Sigmoid colon (tissue), 6 donors: ENCODE measurements at regions not wholly inside any gene's neighbourhood (a gene's known extent, or its start where the extent isn't known, plus 50 kb on each side); places are given as distances from the start of the nearest gene placed in this dataset.

Experiments
- DNase-seq: peaks from one replicate; pipeline ENCODE4 v3.0.0-alpha.2; 2019
- H3K27ac ChIP-seq, 4 donors: fragments of 200-600 bp; sonication (generic); one replicate each; pipeline ENCODE4 v1.5.1; 2016 to 2019; ENCODE audit warnings: mild to moderate bottlenecking in 1 of 4
- H3K27me3 ChIP-seq, 3 donors: fragments of 200-600 bp; sonication (generic); one replicate each; pipeline ENCODE4 v1.5.1; 2019; ENCODE audit warnings: mild to moderate bottlenecking in 1 of 3
- H3K36me3 ChIP-seq, 4 donors: fragments of 200-600 bp; sonication (generic); one replicate each; pipeline ENCODE4 v1.5.1; 2016 to 2019
- H3K4me1 ChIP-seq, 4 donors: fragments of 200-600 bp; sonication (generic); one replicate each; pipeline ENCODE4 v1.5.1; 2017 to 2019
- H3K4me3 ChIP-seq, 4 donors: fragments of 200-600 bp; sonication (generic); one replicate each; pipeline ENCODE4 v1.5.1; 2017 to 2019; ENCODE audit warnings: mild to moderate bottlenecking in 2 of 4, moderate library complexity in 1 of 4
- H3K9me3 ChIP-seq, 4 donors: fragments of 200-600 bp in 3 of 4; sonication (generic) in 3 of 4; one replicate each; pipeline versions ENCODE4 v1.5.1 to v1.6.1; 2013 to 2019
- CTCF ChIP-seq, 4 experiments: fragments of 450-650 bp in 3 of 4; fragments of 200-600 bp in 1 of 4; IDR thresholded peaks; one replicate each; pipeline ENCODE4 v1.5.1; 2016 to 2019; ENCODE audit warnings: antibody characterized with exemption in 4 of 4, mild to moderate bottlenecking in 3 of 4, moderate library complexity in 2 of 4
- EP300 ChIP-seq, 4 donors: sonication (generic); formaldehyde crosslinking; IDR thresholded peaks; one replicate each; pipeline ENCODE4 v1.6.1; 2017; ENCODE audit warnings: antibody characterized with exemption in 4 of 4
- POLR2A ChIP-seq, 2 donors: fragments of 450-650 bp; IDR thresholded peaks; one replicate each; pipeline ENCODE4 v1.6.1; 2016; ENCODE audit warnings: antibody characterized with exemption in 2 of 2, mild to moderate bottlenecking in 2 of 2, moderate library complexity in 2 of 2
- POLR2AphosphoS5 ChIP-seq, 4 donors: sonication (generic); formaldehyde crosslinking; IDR thresholded peaks; one replicate each; pipeline ENCODE4 v1.6.1; 2017; ENCODE audit warnings: antibody characterized with exemption in 4 of 4
- WGBS, 2 donors: extraction: QIAGEN DNeasy Blood & Tissue Kit; methylation state at CpG; one replicate each; pipeline ENCODE4 v1.1.7; 2013; 5-methylcytosine and 5-hydroxymethylcytosine counted together
- intact Hi-C: fragments of 100-400 bp; cut with DNase I; formaldehyde crosslinking; loops from one replicate; pipeline ENCODE4 v1.15.1; 2023
- donor health status: healthy with polysubstance abuse.
- donor health status: healthy.

GRCh38 chr1:4318720-4319119 is 335.7 kb upstream of the AJAP1 start:
- Histone ChIP-seq H3K36me3 (no peaks in the 10 kb centered on the region), H3K27ac (no peak overlapping the region), H3K27me3 (no peaks in the 10 kb centered on the region), H3K4me1 (no peaks in the 10 kb centered on the region), H3K9me3 (peaks cover 0 to 11% (median 4%) of the 10 kb centered on the region in 4 donors), H3K4me3 (no peak overlapping the region)
- intact Hi-C loops, result no loop called here
- 72 to 89% methylated on average over 8 of the region's 8 CpGs for WGBS, 2 donors
- no peak for DNase-seq
- no peak for TF ChIP-seq CTCF (IDR thresholded peaks at IDR 0.05)
- TF ChIP-seq POLR2A (IDR thresholded peaks at IDR 0.05), result no peak
- no peak for TF ChIP-seq EP300 (IDR thresholded peaks at IDR 0.05)
- no peak for TF ChIP-seq POLR2AphosphoS5 (IDR thresholded peaks at IDR 0.05)

- Histone ChIP-seq H3K27me3 (no peaks in the 10 kb centered on the region), H3K4me3 (no peak overlapping the region), H3K27ac (no peak overlapping the region), H3K4me1 (no peaks in the 10 kb centered on the region), H3K9me3 (peaks cover 0 to 5% (median 0%) of the 10 kb centered on the region in 4 donors), H3K36me3 (no peaks in the 10 kb centered on the region)
- TF ChIP-seq EP300 (IDR thresholded peaks at IDR 0.05) (no peak), POLR2AphosphoS5 (IDR thresholded peaks at IDR 0.05) (no peak), POLR2A (IDR thresholded peaks at IDR 0.05) (no peak)
- intact Hi-C loops, result no loop called here
- 57 to 66% methylated on average over 2 of the region's 2 CpGs for WGBS, 2 donors
- DNase-seq, result no peak
These were observed 334.9 kb upstream of the AJAP1 start for GRCh38 chr1:4319496-4319895.

GRCh38 chr1:4322881-4323280 is 331.5 kb upstream of the AJAP1 start:
- intact Hi-C loops, result no loop called here
- no peak for DNase-seq

GRCh38 chr1:4323309-4323708 is 331.1 kb upstream of the AJAP1 start:
- intact Hi-C loops, result no loop called here
- H3K4me1 ChIP-seq, result no peaks in the 10 kb centered on the region
- no peak for TF ChIP-seq EP300 (IDR thresholded peaks at IDR 0.05)
- no peak for TF ChIP-seq POLR2AphosphoS5 (IDR thresholded peaks at IDR 0.05)
- no peak for TF ChIP-seq POLR2A (IDR thresholded peaks at IDR 0.05)
- TF ChIP-seq CTCF (IDR thresholded peaks at IDR 0.05), result no peak
- H3K27ac ChIP-seq, result no peak overlapping the region
- H3K9me3 ChIP-seq, result no peaks in the 10 kb centered on the region
- H3K4me3 ChIP-seq, result no peak overlapping the region
- 86 to 90% methylated on average over 4 of the region's 4 CpGs for WGBS, 2 donors
- no peaks in the 10 kb centered on the region for H3K27me3 ChIP-seq
- H3K36me3 ChIP-seq, result no peaks in the 10 kb centered on the region
- DNase-seq, result no peak

More at GRCh38 chr1:4322881-4323280, 331.5 kb upstream of the AJAP1 start:
- no peaks in the 10 kb centered on the region for H3K27me3 ChIP-seq
- H3K36me3 ChIP-seq, result no peaks in the 10 kb centered on the region
- TF ChIP-seq CTCF (IDR thresholded peaks at IDR 0.05), result no peak
- no peak for TF ChIP-seq POLR2AphosphoS5 (IDR thresholded peaks at IDR 0.05)
- TF ChIP-seq EP300 (IDR thresholded peaks at IDR 0.05), result no peak
- TF ChIP-seq POLR2A (IDR thresholded peaks at IDR 0.05), result no peak
- H3K27ac ChIP-seq, result no peak overlapping the region
- WGBS, 2 donors, result 70 to 85% methylated on average over 7 of the region's 7 CpGs
- no peaks in the 10 kb centered on the region for H3K4me1 ChIP-seq
- H3K9me3 ChIP-seq, result no peaks in the 10 kb centered on the region
- no peak overlapping the region for H3K4me3 ChIP-seq

- Histone ChIP-seq H3K9me3 (no peaks in the 10 kb centered on the region), H3K4me3 (no peak overlapping the region), H3K36me3 (no peaks in the 10 kb centered on the region), H3K27ac (no peak overlapping the region), H3K4me1 (no peaks in the 10 kb centered on the region), H3K27me3 (no peaks in the 10 kb centered on the region)
- WGBS, 2 donors, result 82 to 86% methylated on average over 9 of the region's 9 CpGs
- DNase-seq, result no peak
- intact Hi-C loops, result no loop called here
- TF ChIP-seq POLR2A (IDR thresholded peaks at IDR 0.05), result no peak
- TF ChIP-seq CTCF (IDR thresholded peaks at IDR 0.05), result no peak
These were observed 329.9 kb upstream of the AJAP1 start for GRCh38 chr1:4324525-4324924.
